Mucosa of descending colon (tissue), 3 donors: ENCODE measurements at regions not wholly inside any gene's neighbourhood (a gene's known extent, or its start where the extent isn't known, plus 50 kb on each side); places are given as distances from the start of the nearest gene placed in this dataset.

Experiments used
- ATAC-seq: fragments of 200-7000 bp; cut with Tn5 transposase; one replicate; pipeline ENCODE4 v1.9.1; 2020; ENCODE audit warnings: mild to moderate bottlenecking, moderate library complexity
- DNase-seq, 3 donors: peaks; one replicate each; pipeline ENCODE4 v3.0.0-alpha.2; 2020
- H3K36me3 ChIP-seq: fragments of 200-600 bp; one replicate; pipeline ENCODE4 v1.8.0; 2021; ENCODE audit warnings: low read depth, mild to moderate bottlenecking
- H3K4me1 ChIP-seq: fragments of 200-600 bp; one replicate; pipeline ENCODE4 v1.8.0; 2021; ENCODE audit warnings: low read depth, mild to moderate bottlenecking
- H3K4me3 ChIP-seq: fragments of 200-600 bp; one replicate; pipeline ENCODE4 v1.8.0; 2021; ENCODE audit warnings: mild to moderate bottlenecking
- H3K9me3 ChIP-seq: fragments of 200-600 bp; one replicate; pipeline ENCODE4 v1.8.0; 2021; ENCODE audit warnings: mild to moderate bottlenecking
- CTCF ChIP-seq: fragments of 200-600 bp; IDR thresholded peaks from one replicate; pipeline ENCODE4 v1.8.0; 2022; ENCODE audit warnings: antibody characterized with exemption, mild to moderate bottlenecking
- intact Hi-C, 2 donors: fragments of 100-400 bp; cut with DNase I in 1 of 2; cut with micrococcal nuclease in 1 of 2; formaldehyde crosslinking; loops; one replicate each; pipeline versions ENCODE4 v1.11.0 to v1.11.1; 2022; cut with DNase I, micrococcal nuclease
- donor health status: DM: no; HTN: no; CAD: no; lungs with moderate emphysema.
- donor health status: DM: no; HTN: no; CAD: no.
- donor health status: DM: no; HTN: yes; CAD: no.

- DNase-seq (no peak), ATAC-seq (no peak)
- intact Hi-C loops = loop anchor here (5.0 to 10.0 kb wide), 2 partner anchors 788 to 790 kb away; partner anchors contain the start of gene KLF4 (in 2 of the 2)
- Histone ChIP-seq H3K36me3 (no peaks in the 10 kb centered on the region), H3K4me1 (peaks cover 9% of the 10 kb centered on the region), H3K4me3 (no peak overlapping the region), H3K9me3 (no peaks in the 10 kb centered on the region)
- no peak for TF ChIP-seq CTCF
These were observed 580.8 kb downstream of the ACTL7B start for GRCh38 chr9:108274971-108275370.

- Histone ChIP-seq H3K9me3 (no peaks in the 10 kb centered on the region), H3K4me3 (no peak overlapping the region), H3K4me1 (peaks cover 9% of the 10 kb centered on the region), H3K36me3 (no peaks in the 10 kb centered on the region)
- intact Hi-C loops = loop anchor here (5.0 to 10.0 kb wide), 2 partner anchors 787 to 789 kb away; partner anchors contain the start of gene KLF4 (in 2 of the 2)
- ATAC-seq = no peak
- DNase-seq = no peak
- no peak for TF ChIP-seq CTCF
These were observed 581.8 kb downstream of the ACTL7B start for GRCh38 chr9:108273988-108274387.

- peaks cover 9% of the 10 kb centered on the region for H3K4me1 ChIP-seq
- DNase-seq (peak; percentile 60 to 73 (median 69)), ATAC-seq (peak; percentile 75)
- H3K9me3 ChIP-seq = no peaks in the 10 kb centered on the region
- TF ChIP-seq CTCF = peak; percentile 11
- H3K4me3 ChIP-seq = no peak overlapping the region
- intact Hi-C loops = loop anchor here (5.0 to 10.0 kb wide), 2 partner anchors 785 to 788 kb away; partner anchors contain the start of gene KLF4 (in 2 of the 2)
- no peaks in the 10 kb centered on the region for H3K36me3 ChIP-seq
These were observed 583.4 kb downstream of the ACTL7B start for GRCh38 chr9:108272349-108272899.

GRCh38 chr9:108271646-108272348 lies 584.0 kb downstream of the ACTL7B start:
- ATAC-seq (peak; percentile 90), DNase-seq (peak in 1 of 3 donors; percentile 74)
- intact Hi-C loops = loop anchor here (5.0 to 10.0 kb wide), 2 partner anchors 784 to 787 kb away; partner anchors contain the start of gene KLF4 (in 2 of the 2)

GRCh38 chr9:108271236-108271635 lies 584.5 kb downstream of the ACTL7B start:
- Histone ChIP-seq H3K9me3 (no peaks in the 10 kb centered on the region), H3K36me3 (no peaks in the 10 kb centered on the region), H3K4me3 (no peak overlapping the region), H3K4me1 (peaks cover 9% of the 10 kb centered on the region)
- TF ChIP-seq CTCF = no peak
- intact Hi-C loops = loop anchor here (5.0 to 10.0 kb wide), 2 partner anchors 784 to 786 kb away; partner anchors contain the start of gene KLF4 (in 2 of the 2)
- DNase-seq (no peak), ATAC-seq (no peak)

More at GRCh38 chr9:108271646-108272348, 584.0 kb downstream of the ACTL7B start:
- no peak for TF ChIP-seq CTCF
- H3K4me1 ChIP-seq = peaks cover 9% of the 10 kb centered on the region
- no peak overlapping the region for H3K4me3 ChIP-seq
- H3K36me3 ChIP-seq = no peaks in the 10 kb centered on the region
- no peaks in the 10 kb centered on the region for H3K9me3 ChIP-seq
